ENCODE measurements at regions not wholly inside any gene's neighbourhood (a gene's known extent, or its start where the extent isn't known, plus 50 kb on each side); places are given as distances from the start of the nearest gene placed in this dataset.

- TF ChIP-seq SUZ12 (IDR thresholded peaks at IDR 0.05) (no peak), FOXM1 (IDR thresholded peaks at IDR 0.05; ENCODE audit: borderline replicate concordance) (no peak), BHLHE40 (IDR thresholded peaks at IDR 0.05; ENCODE audit: borderline replicate concordance) (no peak), ARNT (IDR thresholded peaks at IDR 0.05) (no peak), PKNOX1 (IDR thresholded peaks at IDR 0.05) (no peak), HDGF (IDR thresholded peaks at IDR 0.05; ENCODE audit: borderline replicate concordance) (no peak)
Measured at GRCh38 chr18:72100465-72101004, 443.6 kb downstream of the CBLN2 start.
